GM10266 (cell line): ENCODE measurements at regions not wholly inside any gene's neighbourhood (a gene's known extent, or its start where the extent isn't known, plus 50 kb on each side); places are given as distances from the start of the nearest gene placed in this dataset.

Source experiments
- DNase-seq: peaks from one replicate; pipeline ENCODE4 v3.0.0; 2012; ENCODE audit errors: extremely low spot score
- TF ChIP-seq, protein P1 (sequence below): IDR thresholded peaks from 2 replicates; pipeline ENCODE4 v1.5.1; 2012; ENCODE audit warnings: mild to moderate bottlenecking, low read depth; ENCODE audit not compliant: control insufficient read depth, insufficient read depth; ENCODE audit errors: missing control alignments

DNA sequence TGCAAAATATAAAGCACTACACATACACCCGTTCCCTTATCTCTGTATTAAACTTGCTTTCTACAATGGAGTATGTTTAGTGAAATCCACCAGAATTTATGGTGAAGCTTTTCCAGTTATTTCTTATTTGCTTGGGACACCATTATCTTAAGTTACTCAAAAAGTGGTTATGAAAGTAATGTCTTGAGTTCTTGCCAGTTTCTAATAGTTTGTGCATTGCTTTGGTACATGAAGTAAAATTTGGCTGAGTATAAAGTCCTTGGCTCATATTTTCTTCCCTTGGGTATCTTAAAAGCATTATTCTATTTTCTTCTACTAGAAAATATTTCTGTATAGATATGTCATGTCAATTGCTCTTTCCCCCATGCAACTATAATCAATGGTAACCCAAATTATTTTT is 85.2 kb downstream of the POLR1F start:
- DNase-seq: no peak
- TF ChIP-seq, protein P1, sequence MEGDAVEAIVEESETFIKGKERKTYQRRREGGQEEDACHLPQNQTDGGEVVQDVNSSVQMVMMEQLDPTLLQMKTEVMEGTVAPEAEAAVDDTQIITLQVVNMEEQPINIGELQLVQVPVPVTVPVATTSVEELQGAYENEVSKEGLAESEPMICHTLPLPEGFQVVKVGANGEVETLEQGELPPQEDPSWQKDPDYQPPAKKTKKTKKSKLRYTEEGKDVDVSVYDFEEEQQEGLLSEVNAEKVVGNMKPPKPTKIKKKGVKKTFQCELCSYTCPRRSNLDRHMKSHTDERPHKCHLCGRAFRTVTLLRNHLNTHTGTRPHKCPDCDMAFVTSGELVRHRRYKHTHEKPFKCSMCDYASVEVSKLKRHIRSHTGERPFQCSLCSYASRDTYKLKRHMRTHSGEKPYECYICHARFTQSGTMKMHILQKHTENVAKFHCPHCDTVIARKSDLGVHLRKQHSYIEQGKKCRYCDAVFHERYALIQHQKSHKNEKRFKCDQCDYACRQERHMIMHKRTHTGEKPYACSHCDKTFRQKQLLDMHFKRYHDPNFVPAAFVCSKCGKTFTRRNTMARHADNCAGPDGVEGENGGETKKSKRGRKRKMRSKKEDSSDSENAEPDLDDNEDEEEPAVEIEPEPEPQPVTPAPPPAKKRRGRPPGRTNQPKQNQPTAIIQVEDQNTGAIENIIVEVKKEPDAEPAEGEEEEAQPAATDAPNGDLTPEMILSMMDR: no peak

DNA sequence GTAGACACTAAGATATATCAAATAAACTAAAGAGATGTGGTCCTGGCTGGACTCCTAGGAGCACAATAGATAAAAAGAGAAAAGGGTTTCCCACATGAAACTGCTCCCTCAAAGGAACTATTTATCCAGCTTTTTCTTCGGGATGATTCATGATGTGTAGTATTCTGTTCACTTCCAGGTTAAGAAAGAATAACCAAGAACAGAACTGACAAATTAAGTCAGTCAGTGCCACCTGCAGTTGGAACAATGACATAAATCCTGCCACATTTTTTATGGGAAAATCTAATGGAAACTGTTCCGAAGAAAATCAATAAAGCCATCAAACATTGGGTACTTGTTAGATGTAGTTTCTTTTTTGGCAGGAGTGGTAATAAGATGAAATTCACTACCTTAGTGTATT is 87.1 kb downstream of the POLR1F start:
- TF ChIP-seq, protein P1: no peak

DNA sequence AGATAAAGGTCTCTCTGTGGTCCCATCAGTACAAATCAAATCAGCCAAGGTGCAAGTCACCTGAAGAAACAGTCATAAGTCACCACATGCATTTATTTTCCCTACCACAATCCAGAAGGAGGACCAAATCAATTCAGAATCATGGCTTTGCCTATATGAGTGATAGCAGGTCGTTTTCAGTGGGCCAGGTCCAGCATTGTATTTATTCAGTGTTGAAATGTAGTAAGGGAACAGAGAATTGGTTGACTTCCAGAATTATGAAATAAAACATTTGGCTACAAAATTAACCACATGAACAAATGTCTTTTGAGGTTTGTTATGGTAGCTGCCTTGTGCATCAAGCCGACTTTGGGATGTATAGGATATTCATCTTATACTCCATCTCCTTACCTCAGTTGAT is 88.4 kb downstream of the POLR1F start:
- TF ChIP-seq, protein P1: no peak
- DNase-seq: no peak

More for the DNA sequence above, 87.1 kb downstream of the POLR1F start:
- no peak for DNase-seq

DNA sequence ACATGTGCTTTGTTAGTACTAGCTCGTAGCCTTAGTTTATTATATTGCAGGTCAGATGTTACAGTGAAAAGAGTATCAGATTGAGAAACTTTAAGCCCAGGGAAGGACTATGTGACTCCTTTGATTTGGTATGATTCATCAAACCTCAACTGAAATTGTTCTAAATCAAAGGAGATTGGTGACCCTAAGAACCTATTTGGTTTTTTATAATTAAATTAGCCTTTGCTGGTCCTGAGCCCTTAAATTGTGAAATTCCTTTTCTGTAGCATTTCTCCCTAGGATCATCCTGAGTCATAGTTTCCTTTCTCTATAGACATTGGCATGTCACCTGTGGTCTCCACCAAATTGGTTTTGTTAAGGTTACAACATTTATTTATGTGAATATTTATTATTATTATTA is 89.7 kb downstream of the POLR1F start:
- TF ChIP-seq, protein P1: no peak

DNA sequence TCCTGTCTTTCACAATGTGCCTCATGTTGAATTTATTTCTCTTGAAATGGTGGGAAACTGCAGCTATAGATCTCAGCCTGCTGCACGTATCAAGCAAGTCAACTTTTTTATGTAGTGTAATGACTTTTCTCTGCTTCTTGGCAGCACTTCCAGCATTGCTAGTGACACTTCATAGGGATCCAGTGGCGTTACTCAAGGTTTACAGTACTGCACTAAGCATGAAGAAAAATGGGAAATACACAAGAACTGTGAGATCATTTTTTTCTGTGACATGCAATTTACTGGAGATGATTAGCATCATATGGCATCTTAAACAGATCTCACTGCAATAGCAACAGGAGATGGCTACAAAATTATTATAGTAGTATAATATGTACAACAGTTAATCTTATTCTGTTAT is 90.9 kb downstream of the POLR1F start:
- DNase-seq: no peak
- TF ChIP-seq, protein P1: no peak

More for the DNA sequence above, 89.7 kb downstream of the POLR1F start:
- no peak for DNase-seq

DNA sequence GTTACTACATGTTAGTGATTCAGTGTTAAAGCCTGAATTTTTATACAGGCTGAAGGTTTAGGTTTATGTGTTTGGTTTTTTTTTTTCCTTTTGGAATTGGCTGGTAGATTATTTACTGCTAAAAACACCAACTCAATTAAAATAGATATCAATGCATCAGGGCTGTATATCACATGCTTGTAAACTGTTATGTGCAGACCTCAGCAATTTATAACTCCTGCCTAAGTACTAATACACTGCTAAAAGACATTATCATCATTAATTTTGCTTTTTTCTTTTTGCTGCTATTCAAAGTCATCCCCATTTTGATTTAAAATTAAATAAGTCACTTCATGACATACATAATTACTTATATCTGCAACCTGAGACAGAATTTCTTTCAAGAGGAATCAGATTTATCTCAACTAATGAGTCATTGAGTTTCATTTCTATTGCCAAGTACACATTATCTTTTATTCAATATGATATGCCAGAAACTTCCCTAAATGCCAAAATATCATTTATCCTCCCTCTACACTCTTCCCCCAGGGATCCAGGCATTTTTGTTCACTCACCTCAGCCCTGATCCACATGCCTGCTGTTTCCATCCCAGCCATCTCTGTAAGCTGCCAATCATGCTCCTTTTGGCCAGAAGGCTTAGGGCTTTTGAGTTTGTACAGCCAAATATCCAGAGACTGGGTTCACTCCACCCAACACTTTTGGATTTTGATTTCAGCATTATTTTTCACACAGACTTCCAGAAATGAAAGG is 98.5 kb downstream of the POLR1F start:
- no peak for DNase-seq
- TF ChIP-seq, protein P1: no peak

DNA sequence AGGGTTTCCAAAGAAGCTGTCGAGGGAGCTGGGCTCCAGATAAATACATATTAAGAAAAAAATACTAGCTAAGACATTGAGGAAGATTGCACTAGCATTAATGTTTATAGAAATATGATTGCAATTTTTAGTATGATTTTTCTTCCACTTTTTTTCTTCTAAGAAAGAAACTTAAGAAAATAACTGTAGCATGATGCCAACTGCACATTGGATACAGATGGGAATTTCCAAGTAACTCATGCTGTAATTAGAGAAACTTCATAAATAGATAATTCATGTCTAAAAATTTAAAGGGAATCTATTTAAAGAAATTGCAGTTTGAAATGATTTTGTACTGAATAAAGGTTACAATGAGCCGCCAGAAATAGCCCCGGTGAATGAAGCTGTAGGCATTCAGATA is 119.4 kb downstream of the POLR1F start:
- no peak for DNase-seq
- TF ChIP-seq, protein P1: no peak
